D721Med (cell line): ENCODE measurements at regions not wholly inside any gene's neighbourhood (a gene's known extent, or its start where the extent isn't known, plus 50 kb on each side); places are given as distances from the start of the nearest gene placed in this dataset.

ENCODE experiments used
- DNase-seq: peaks from one replicate; pipeline ENCODE4 v3.0.0; 2011; ENCODE audit warnings: low spot score; ENCODE audit not compliant: insufficient read length
- FAIRE-seq: peaks from 2 replicates; lab custom pipeline; 2011; peaks lifted over from hg19 to GRCh38; lab: Jason Lieb, UNC
- CTCF ChIP-seq: IDR thresholded peaks from 2 replicates; pipeline ENCODE4 v1.5.1; 2012; ENCODE audit warnings: mild to moderate bottlenecking, control low read depth; ENCODE audit not compliant: insufficient read depth; ENCODE audit errors: missing control alignments

DNA sequence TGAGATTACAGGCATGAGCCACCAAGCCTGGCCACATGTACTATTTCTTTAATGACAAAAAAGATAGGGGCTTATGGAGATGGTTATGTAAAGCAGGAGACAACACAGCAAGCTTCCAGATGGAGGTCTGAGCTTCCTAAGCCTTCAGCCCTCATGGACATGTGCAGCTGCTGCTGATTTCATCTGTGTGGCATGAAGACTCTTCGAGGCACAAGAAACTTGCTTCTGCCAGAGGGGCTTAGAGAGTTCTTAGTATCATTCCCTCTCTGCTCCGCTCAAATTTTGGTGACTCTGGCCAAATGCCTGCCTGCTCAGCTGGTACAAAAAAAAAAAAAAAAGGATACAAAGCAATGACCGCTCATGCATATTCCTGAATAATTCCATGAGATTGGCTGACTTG is 552.5 kb downstream of the TYW1 start:
- no peak for DNase-seq
- no peak for TF ChIP-seq CTCF
- no peak for FAIRE-seq

- TF ChIP-seq CTCF: no peak
- DNase-seq (no peak), FAIRE-seq (no peak)
Observed at GRCh38 chr7:67550801-67551436, 554.3 kb downstream of the TYW1 start.

GRCh38 chr7:67552738-67553137 is 556.1 kb downstream of the TYW1 start:
- no peak for FAIRE-seq
- TF ChIP-seq CTCF: no peak
- no peak for DNase-seq

DNA sequence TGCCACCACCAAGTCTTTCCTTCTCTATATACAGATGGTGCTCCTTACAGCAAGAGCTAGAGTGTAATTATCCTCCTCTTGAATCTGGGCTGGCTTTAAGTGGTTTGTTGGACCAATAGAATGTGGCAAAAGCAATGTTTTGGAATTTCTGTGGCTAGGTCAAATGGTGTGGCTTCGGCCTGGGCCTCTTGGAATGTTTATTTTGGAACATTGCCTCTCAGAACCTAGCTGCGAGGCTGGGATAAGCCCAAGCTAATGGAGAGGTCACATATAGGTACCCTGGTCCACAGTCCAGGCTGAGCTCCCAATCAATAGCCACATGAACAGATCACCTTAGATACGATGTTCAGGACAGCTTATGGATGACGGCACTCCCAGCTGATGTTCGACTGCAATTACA is 556.7 kb downstream of the TYW1 start:
- DNase-seq: no peak
- no peak for TF ChIP-seq CTCF
- FAIRE-seq: no peak

- FAIRE-seq (no peak), DNase-seq (no peak)
- TF ChIP-seq CTCF: no peak
Observed at GRCh38 chr7:67554986-67555385, 558.4 kb downstream of the TYW1 start.

GRCh38 chr7:67564959-67565358 is 568.3 kb downstream of the TYW1 start:
- no peak for FAIRE-seq
- no peak for DNase-seq
- TF ChIP-seq CTCF: no peak

DNA sequence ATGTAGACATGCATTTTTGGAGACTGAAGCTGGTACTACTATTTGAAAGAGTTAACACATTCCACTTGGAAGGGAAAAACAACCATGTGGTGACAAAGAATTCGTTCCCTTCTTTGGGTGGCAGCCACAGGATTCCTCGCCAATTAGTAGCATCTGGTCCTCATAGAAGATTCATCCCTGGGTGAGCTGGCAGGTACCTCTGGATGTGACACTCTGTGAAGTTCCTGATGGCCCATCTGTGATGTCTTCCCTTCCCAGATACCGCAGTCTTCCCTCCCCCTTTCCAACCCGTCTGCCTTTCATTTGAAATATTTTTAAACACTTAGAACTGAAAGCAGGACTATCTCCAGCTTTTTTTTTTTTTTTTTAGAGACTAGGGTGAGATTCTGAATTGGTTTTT is 569.5 kb downstream of the TYW1 start:
- no peak for FAIRE-seq
- TF ChIP-seq CTCF: no peak

More for the DNA sequence above, 569.5 kb downstream of the TYW1 start:
- DNase-seq: no peak
